Right atrium auricular region (tissue), 2 donors: ENCODE measurements at regions not wholly inside any gene's neighbourhood (a gene's known extent, or its start where the extent isn't known, plus 50 kb on each side); places are given as distances from the start of the nearest gene placed in this dataset.

Source experiments
- DNase-seq: peaks from one replicate; pipeline ENCODE4 v3.0.0-alpha.2; 2019; ENCODE audit warnings: low spot score
- H3K27ac ChIP-seq, 2 donors: fragments of 200-600 bp; sonication (generic); 1 replicate in 1 of 2; 2 replicates in 1 of 2; pipeline ENCODE4 v1.5.1; 2016 to 2019
- H3K27me3 ChIP-seq, 2 donors: fragments of 200-600 bp; sonication (generic); one replicate each; pipeline versions ENCODE4 v1.5.1 to v1.6.0; 2017 to 2019
- H3K36me3 ChIP-seq: fragments of 200-600 bp; sonication (generic); one replicate; pipeline ENCODE4 v1.5.1; 2016
- H3K4me1 ChIP-seq, 2 donors: fragments of 200-600 bp; sonication (generic); one replicate each; pipeline versions ENCODE4 v1.5.1 to v1.6.0; 2017 to 2019
- H3K4me3 ChIP-seq, 2 donors: fragments of 200-600 bp; sonication (generic); 1 replicate in 1 of 2; 2 replicates in 1 of 2; pipeline ENCODE4 v1.5.1; 2017 to 2019; ENCODE audit warnings: mild to moderate bottlenecking in 1 of 2, moderate library complexity in 1 of 2
- H3K9me3 ChIP-seq, 2 donors: fragments of 200-600 bp; sonication (generic); one replicate each; pipeline ENCODE4 v1.5.1; 2019
- CTCF ChIP-seq, 2 donors: fragments of 200-600 bp; sonication (generic); IDR thresholded peaks; one replicate each; pipeline ENCODE4 v1.5.1; 2019; ENCODE audit warnings: antibody characterized with exemption in 2 of 2

DNA sequence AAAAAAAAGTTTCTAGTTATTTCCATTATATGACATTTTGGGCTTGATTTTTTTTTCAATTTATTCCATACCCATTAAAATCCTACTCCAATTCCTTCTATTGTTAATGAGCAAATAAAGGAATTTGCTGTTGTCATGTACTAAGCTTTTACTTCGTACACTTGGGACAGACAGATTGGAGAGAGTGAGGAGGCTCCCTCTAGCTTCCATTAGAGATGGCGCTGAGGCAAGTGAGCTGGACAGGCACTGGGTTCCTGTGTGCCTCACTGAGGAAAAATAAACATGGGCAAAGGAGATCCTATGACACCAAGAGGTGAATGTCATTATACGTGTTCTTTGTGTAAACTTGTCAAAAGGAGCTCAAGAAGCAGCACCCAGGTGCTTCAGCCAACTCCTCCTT lies 441.1 kb upstream of the MDFIC2 start:
- Histone ChIP-seq H3K36me3 (no peaks in the 10 kb centered on the region), H3K4me3 (no peak overlapping the region), H3K27ac (no peak overlapping the region), H3K4me1 (no peaks in the 10 kb centered on the region), H3K9me3 (peaks cover 0 to 4% of the 10 kb centered on the region in 2 donors), H3K27me3 (no peaks in the 10 kb centered on the region)
- TF ChIP-seq CTCF (IDR thresholded peaks at IDR 0.05): no peak
- no peak for DNase-seq

- Histone ChIP-seq H3K4me3 (no peak overlapping the region), H3K4me1 (no peaks in the 10 kb centered on the region), H3K27ac (no peak overlapping the region), H3K9me3 (peaks cover 0 to 4% of the 10 kb centered on the region in 2 donors), H3K36me3 (no peaks in the 10 kb centered on the region), H3K27me3 (no peaks in the 10 kb centered on the region)
- DNase-seq: no peak
- TF ChIP-seq CTCF (IDR thresholded peaks at IDR 0.05): no peak
These were observed 439.6 kb upstream of the MDFIC2 start for GRCh38 chr3:70752051-70752450.

DNA sequence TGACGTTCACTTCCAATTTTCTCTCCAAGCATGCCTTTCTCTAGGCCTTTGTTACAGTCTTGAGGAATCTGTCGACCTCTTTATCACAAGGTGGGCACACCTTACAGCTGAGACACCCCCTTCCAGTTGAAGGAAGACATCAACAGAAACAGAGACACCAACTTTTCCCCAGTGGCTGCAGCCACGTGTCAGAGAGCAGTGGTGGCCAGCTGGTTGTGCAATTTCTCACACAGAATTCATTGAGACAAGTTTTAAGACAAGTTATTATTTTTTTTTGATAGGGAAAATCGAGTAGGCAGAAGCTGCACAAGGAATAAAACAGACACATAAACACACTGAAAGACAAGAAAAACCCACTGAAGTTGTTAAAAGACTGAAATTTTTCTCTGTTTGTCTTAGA lies 436.7 kb upstream of the MDFIC2 start:
- no peaks in the 10 kb centered on the region for H3K27me3 ChIP-seq
- no peaks in the 10 kb centered on the region for H3K36me3 ChIP-seq
- no peak for TF ChIP-seq CTCF (IDR thresholded peaks at IDR 0.05)
- no peak for DNase-seq
- no peaks in the 10 kb centered on the region for H3K9me3 ChIP-seq
- no peak overlapping the region for H3K27ac ChIP-seq
- no peaks in the 10 kb centered on the region for H3K4me1 ChIP-seq
- H3K4me3 ChIP-seq: no peak overlapping the region

DNA sequence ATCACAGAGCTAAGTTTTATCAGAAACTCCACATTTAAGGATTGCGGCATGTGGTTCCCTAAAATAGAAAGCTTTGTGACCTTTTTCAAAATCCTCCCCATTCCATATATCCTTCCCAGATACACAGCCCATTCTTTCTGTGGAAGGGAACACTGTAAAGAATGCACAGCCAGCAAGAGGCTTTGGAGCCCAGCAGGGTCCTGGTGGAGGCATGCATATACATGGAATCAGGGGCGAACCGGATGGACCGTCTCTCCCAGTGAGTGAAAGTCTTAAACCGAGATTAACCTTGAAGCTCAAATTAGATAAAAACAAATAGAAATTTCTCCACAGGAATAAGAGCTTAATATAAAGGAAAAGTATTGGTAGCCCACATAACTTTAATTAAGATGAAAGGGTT lies 436.2 kb upstream of the MDFIC2 start:
- no peak for DNase-seq
- no peaks in the 10 kb centered on the region for H3K4me1 ChIP-seq
- H3K27me3 ChIP-seq: no peaks in the 10 kb centered on the region
- H3K4me3 ChIP-seq: no peak overlapping the region
- H3K9me3 ChIP-seq: no peaks in the 10 kb centered on the region
- no peak overlapping the region for H3K27ac ChIP-seq
- no peak for TF ChIP-seq CTCF (IDR thresholded peaks at IDR 0.05)
- H3K36me3 ChIP-seq: no peaks in the 10 kb centered on the region

DNA sequence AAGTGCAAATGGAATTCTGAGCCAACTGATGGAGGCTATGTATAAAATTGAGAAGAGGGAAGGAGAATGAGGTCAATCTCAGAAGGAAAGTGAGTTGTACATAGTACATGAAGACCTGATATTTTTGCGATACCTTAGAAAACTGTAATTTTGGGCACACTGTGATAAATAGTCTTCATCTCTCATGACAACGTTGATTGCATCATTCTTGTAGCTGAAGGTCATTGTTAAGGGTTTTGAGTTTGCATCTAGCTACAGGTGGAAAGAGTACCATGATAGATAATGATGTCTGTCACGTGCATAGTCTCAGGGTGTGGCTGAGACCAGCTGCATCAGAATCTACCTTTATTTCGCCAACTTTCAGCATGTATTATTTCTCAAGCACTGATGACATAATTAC lies 435.4 kb upstream of the MDFIC2 start:
- Histone ChIP-seq H3K27ac (no peak overlapping the region), H3K9me3 (no peaks in the 10 kb centered on the region), H3K36me3 (no peaks in the 10 kb centered on the region), H3K4me3 (no peak overlapping the region), H3K27me3 (no peaks in the 10 kb centered on the region), H3K4me1 (no peaks in the 10 kb centered on the region)
- no peak for DNase-seq
- TF ChIP-seq CTCF (IDR thresholded peaks at IDR 0.05): no peak

GRCh38 chr3:70744536-70744935 lies 432.1 kb upstream of the MDFIC2 start:
- no peak for TF ChIP-seq CTCF (IDR thresholded peaks at IDR 0.05)
- Histone ChIP-seq H3K4me3 (no peak overlapping the region), H3K4me1 (no peaks in the 10 kb centered on the region), H3K36me3 (no peaks in the 10 kb centered on the region), H3K27ac (no peak overlapping the region), H3K9me3 (no peaks in the 10 kb centered on the region), H3K27me3 (no peaks in the 10 kb centered on the region)
- DNase-seq: no peak
